ENCODE measurements at regions not wholly inside any gene's neighbourhood (a gene's known extent, or its start where the extent isn't known, plus 50 kb on each side); places are given as distances from the start of the nearest gene placed in this dataset.

GRCh38 chr9:111728617-111729366 lies 65.9 kb downstream of the SHOC1 start:
- H3K36me3 ChIP-seq (ENCODE audit: control insufficient read depth, insufficient read depth, low read length): no peaks in the 10 kb centered on the region
- POLR2A ChIA-PET: no interaction called here
- in situ Hi-C loops (cut with MboI): no loop called here
- H3K27me3 ChIP-seq (ENCODE audit: control insufficient read depth in 2 of 2, insufficient read depth in 2 of 2, low read length in 2 of 2): no peaks in the 10 kb centered on the region
- DNase-seq (ENCODE audit: extremely low read depth in 1 of 4, low spot score in 3 of 4) (no peak), ATAC-seq (no peak), FAIRE-seq (no peak)
- intact Hi-C loops (cut with micrococcal nuclease): loop anchor here (10.0 kb wide), 1 partner anchor 134 kb away; the partner anchor contains the start of gene PTGR1
- H3K9me3 ChIP-seq (replicated peaks; ENCODE audit: control insufficient read depth, insufficient read depth, low read depth, low read length): 0 out of 2 replicates have a peak, but pooled peaks cover 1% of the 10 kb centered on the region
- no peak overlapping the region for H3K4me3 ChIP-seq
- no peak overlapping the region for H3K9ac ChIP-seq (ENCODE audit: insufficient read depth in 1 of 2, low read depth in 2 of 2, low read length in 2 of 2)
- no peaks in the 10 kb centered on the region for H3K4me1 ChIP-seq (replicated peaks in 1 of 2; ENCODE audit: control insufficient read depth in 2 of 2, insufficient read depth in 2 of 2, low read length in 2 of 2)
- no peak overlapping the region for H3K4me2 ChIP-seq (ENCODE audit: insufficient read depth, low read length)
- no TSS peak for BruUV-seq (replicated peaks)
- H4K20me1 ChIP-seq (replicated peaks; ENCODE audit: control insufficient read depth, insufficient read depth, low read length): no peaks in the 10 kb centered on the region
- CTCF ChIA-PET (ENCODE audit: low intra/inter-chr PET ratio): no interaction called here
- no peak overlapping the region for H3K27ac ChIP-seq (ENCODE audit: extremely low read depth, low read depth, low read length)
- no peak overlapping the region for H2AFZ ChIP-seq (ENCODE audit: low read depth, low read length)
- 5% methylated on average over 2 of the region's 2 CpGs for WGBS (ENCODE audit: insufficient coverage, low coverage, missing lambda C conversion rate)
- no peaks in the 10 kb centered on the region for H3K79me2 ChIP-seq (ENCODE audit: control insufficient read depth, insufficient read depth, low read length)
- H3K9me1 ChIP-seq (ENCODE audit: control insufficient read depth, insufficient read depth, low read length): no peaks in the 10 kb centered on the region
- TF ChIP-seq ZNF347 (CRISPR knock-in tag; IDR thresholded peaks at IDR 0.05; ENCODE audit: low read depth): no peak
- TF ChIP-seq E2F1 (CRISPR knock-in tag; IDR thresholded peaks at IDR 0.05): no peak
- TF ChIP-seq CGGBP1 (CRISPR knock-in tag; IDR thresholded peaks at IDR 0.05): no peak
- TF ChIP-seq FOSL1 (tag; conservative IDR thresholded peaks at IDR 0.05): peak; percentile 70
- TF ChIP-seq HNRNPH1 (optimal IDR thresholded peaks at IDR 0.05; ENCODE audit: low read depth, low read length): no peak
- TF ChIP-seq ZNF316 (IDR thresholded peaks at IDR 0.05): no peak
- TF ChIP-seq EWSR1 (IDR thresholded peaks at IDR 0.05; ENCODE audit: borderline replicate concordance, low read depth, partially characterized antibody): no peak
- no peak for TF ChIP-seq SLC30A9 (CRISPR knock-in tag; IDR thresholded peaks at IDR 0.05)
- no peak for TF ChIP-seq MYC (IDR thresholded peaks at IDR 0.05; ENCODE audit: low read depth, low read length)
- no peak for TF ChIP-seq MYC (CRISPR knock-in tag; IDR thresholded peaks at IDR 0.05; ENCODE audit: borderline replicate concordance, low read depth)
- TF ChIP-seq NCOA6 (IDR thresholded peaks at IDR 0.05): no peak
- no peak for TF ChIP-seq SPI1 (IDR thresholded peaks at IDR 0.05; ENCODE audit: borderline replicate concordance, low read depth, low read length)
- TF ChIP-seq ZNF583 (CRISPR knock-in tag; IDR thresholded peaks at IDR 0.05): no peak
- TF ChIP-seq HDAC2 (IDR thresholded peaks at IDR 0.05): no peak
- TF ChIP-seq NELFE (IDR thresholded peaks at IDR 0.05; ENCODE audit: insufficient read depth, insufficient read length): no peak
- TF ChIP-seq HNRNPK (IDR thresholded peaks at IDR 0.05; ENCODE audit: low read depth, low read length, poor library complexity, severe bottlenecking): no peak
- no peak for TF ChIP-seq ETV1 (tag; conservative IDR thresholded peaks at IDR 0.05; ENCODE audit: low read depth)
- no peak for TF ChIP-seq MECOM (CRISPR knock-in tag; IDR thresholded peaks at IDR 0.05)
- TF ChIP-seq HDAC6 (IDR thresholded peaks at IDR 0.05; ENCODE audit: low read depth, low read length): no peak
- TF ChIP-seq GABPB1 (CRISPR knock-in tag; IDR thresholded peaks at IDR 0.05): no peak
- TF ChIP-seq ZNF586 (CRISPR knock-in tag; conservative IDR thresholded peaks at IDR 0.05): no peak
- TF ChIP-seq MAX (CRISPR knock-in tag; IDR thresholded peaks at IDR 0.05): no peak
